ENCODE measurements at regions not wholly inside any gene's neighbourhood (a gene's known extent, or its start where the extent isn't known, plus 50 kb on each side); places are given as distances from the start of the nearest gene placed in this dataset.
A peak's percentile ranks its signal among the peaks of the same experiment; 100 is the strongest.
"Not testable (repeated sequence)": the region's sequence is repeated elsewhere in the genome, so short reads cannot be mapped to it uniquely, and the experiment has no call there.

DNA sequence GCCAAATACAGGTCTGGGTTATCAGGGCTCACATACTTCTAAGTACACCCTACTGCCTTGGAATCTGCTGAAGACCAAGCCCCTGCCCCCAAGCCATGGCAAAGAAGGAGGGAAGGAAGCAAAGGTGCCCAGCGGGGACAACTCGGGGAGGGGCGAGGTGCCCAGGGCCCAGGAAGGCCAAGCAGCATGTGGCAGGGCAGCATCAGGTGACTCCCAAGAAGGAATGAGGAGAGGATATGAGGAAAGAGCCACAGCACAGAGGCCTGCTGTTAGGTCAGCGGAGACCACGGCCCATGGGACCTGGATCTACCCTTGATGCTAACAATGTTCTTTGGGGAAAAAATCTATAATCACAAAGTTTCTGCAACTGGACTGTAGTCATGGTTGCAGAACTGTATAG, 142.6 kb upstream of the CRHR1 start:
- H3K4me3 ChIP-seq, result no peak overlapping the region
- no peaks in the 10 kb centered on the region for H3K27me3 ChIP-seq
- H3K9me3 ChIP-seq, result no peaks in the 10 kb centered on the region
- 51 to 62% methylated on average over 5 of the region's 5 CpGs for WGBS, 2 donors
- H3K27ac ChIP-seq, result no peak overlapping the region
- no peaks in the 10 kb centered on the region for H3K4me1 ChIP-seq
- peaks cover 0 to 16% (median 6%) of the 10 kb centered on the region in 4 donors for H3K36me3 ChIP-seq
- TF ChIP-seq EP300 (IDR thresholded peaks at IDR 0.05) (no peak), POLR2A (IDR thresholded peaks at IDR 0.05) (no peak), POLR2AphosphoS5 (IDR thresholded peaks at IDR 0.05) (no peak)
- TF ChIP-seq, protein P1, sequence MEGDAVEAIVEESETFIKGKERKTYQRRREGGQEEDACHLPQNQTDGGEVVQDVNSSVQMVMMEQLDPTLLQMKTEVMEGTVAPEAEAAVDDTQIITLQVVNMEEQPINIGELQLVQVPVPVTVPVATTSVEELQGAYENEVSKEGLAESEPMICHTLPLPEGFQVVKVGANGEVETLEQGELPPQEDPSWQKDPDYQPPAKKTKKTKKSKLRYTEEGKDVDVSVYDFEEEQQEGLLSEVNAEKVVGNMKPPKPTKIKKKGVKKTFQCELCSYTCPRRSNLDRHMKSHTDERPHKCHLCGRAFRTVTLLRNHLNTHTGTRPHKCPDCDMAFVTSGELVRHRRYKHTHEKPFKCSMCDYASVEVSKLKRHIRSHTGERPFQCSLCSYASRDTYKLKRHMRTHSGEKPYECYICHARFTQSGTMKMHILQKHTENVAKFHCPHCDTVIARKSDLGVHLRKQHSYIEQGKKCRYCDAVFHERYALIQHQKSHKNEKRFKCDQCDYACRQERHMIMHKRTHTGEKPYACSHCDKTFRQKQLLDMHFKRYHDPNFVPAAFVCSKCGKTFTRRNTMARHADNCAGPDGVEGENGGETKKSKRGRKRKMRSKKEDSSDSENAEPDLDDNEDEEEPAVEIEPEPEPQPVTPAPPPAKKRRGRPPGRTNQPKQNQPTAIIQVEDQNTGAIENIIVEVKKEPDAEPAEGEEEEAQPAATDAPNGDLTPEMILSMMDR (IDR thresholded peaks at IDR 0.05), result no peak
- DNase-seq (peak in 1 of 2 donors; percentile 41), ATAC-seq (ENCODE audit: low FRiP score in 2 of 2) (no peak)

DNA sequence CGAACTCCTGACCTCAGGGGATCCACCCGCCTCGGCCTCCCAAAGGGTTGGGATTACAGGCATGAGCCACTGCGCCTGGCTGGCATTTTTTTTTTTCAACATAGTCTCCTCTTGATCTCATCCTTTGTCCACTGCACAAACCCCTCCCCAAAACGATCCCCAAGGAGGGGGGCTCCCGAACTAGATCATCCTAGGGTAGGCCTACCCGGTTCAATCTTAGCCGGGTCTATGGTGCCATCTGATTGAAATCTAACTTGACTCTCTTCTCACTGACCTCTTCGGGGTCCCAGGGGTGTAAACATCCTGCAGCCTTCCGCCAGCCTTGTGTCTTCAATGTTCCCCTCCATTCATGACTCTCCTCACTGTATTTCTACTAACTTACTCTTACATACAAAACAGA, 140.5 kb upstream of the CRHR1 start:
- Histone ChIP-seq H3K9me3 (no peaks in the 10 kb centered on the region), H3K4me3 (no peak overlapping the region), H3K4me1 (no peaks in the 10 kb centered on the region), H3K27ac (no peak overlapping the region), H3K36me3 (peaks cover 0 to 8% (median 0%) of the 10 kb centered on the region in 4 donors), H3K27me3 (no peaks in the 10 kb centered on the region)
- ATAC-seq (ENCODE audit: low FRiP score in 2 of 2) (no peak), DNase-seq (no peak)
- 84 to 88% methylated on average over 10 of the region's 10 CpGs for WGBS, 2 donors
- TF ChIP-seq POLR2A (IDR thresholded peaks at IDR 0.05) (no peak), POLR2AphosphoS5 (IDR thresholded peaks at IDR 0.05) (no peak), EP300 (IDR thresholded peaks at IDR 0.05) (no peak)
- TF ChIP-seq, protein P1 (IDR thresholded peaks at IDR 0.05), result no peak

DNA sequence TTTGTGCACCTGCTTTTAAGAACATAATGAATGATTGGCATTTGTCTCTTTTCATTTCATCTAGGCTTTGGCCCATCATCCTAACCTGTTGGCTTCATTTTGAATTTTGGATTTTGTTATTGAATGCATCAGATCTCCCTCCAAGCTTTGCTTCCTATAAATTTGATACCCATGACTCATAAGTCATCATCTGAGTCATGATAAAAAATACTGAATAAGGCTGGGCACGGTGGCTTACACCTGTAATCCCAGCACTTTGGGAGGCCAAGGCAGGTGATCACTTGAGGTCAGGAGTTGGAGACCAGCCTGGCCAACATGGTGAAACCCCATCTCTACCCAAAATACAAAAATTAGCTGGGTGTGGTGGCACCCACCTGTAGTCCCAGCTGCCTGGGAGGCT, 139.5 kb upstream of the CRHR1 start:
- not testable (repeated sequence) for H3K36me3 ChIP-seq; DNase-seq; H3K4me3 ChIP-seq; H3K4me1 ChIP-seq; H3K27me3 ChIP-seq; H3K9me3 ChIP-seq; ATAC-seq (ENCODE audit: low FRiP score in 2 of 2); H3K27ac ChIP-seq
- WGBS, 2 donors, result 82 to 88% methylated on average over 1 of the region's 1 CpG

DNA sequence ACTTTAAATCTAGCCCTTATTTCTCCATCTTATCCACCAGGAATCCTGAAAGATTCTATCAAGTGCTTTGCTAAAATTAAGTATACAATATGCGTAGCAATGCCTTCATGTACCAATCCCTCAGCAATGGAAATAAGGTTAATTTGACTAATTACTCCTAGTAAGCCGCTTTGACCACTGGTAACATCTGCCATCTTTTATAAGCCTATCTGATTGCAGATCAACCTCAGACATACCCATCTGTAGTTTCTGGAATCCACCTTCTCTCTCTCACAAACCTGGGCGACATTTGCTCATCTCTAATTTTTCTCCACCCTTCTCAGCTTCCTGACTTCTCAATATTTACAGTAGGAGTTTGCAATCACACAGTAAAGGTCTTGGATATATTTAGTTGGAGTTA, 138.8 kb upstream of the CRHR1 start:
- no peak for TF ChIP-seq EP300 (IDR thresholded peaks at IDR 0.05)
- TF ChIP-seq POLR2A (IDR thresholded peaks at IDR 0.05), result no peak
- no peak for TF ChIP-seq POLR2AphosphoS5 (IDR thresholded peaks at IDR 0.05)
- TF ChIP-seq, protein P1 (IDR thresholded peaks at IDR 0.05), result no peak
- H3K36me3 ChIP-seq, result no peaks in the 10 kb centered on the region
- no peak overlapping the region for H3K27ac ChIP-seq
- ATAC-seq (ENCODE audit: low FRiP score in 2 of 2) (no peak), DNase-seq (no peak)
- H3K9me3 ChIP-seq, result no peaks in the 10 kb centered on the region
- no peaks in the 10 kb centered on the region for H3K4me1 ChIP-seq
- no peak overlapping the region for H3K4me3 ChIP-seq
- no peaks in the 10 kb centered on the region for H3K27me3 ChIP-seq
- WGBS, 2 donors, result 86 to 93% methylated on average over 3 of the region's 3 CpGs

DNA sequence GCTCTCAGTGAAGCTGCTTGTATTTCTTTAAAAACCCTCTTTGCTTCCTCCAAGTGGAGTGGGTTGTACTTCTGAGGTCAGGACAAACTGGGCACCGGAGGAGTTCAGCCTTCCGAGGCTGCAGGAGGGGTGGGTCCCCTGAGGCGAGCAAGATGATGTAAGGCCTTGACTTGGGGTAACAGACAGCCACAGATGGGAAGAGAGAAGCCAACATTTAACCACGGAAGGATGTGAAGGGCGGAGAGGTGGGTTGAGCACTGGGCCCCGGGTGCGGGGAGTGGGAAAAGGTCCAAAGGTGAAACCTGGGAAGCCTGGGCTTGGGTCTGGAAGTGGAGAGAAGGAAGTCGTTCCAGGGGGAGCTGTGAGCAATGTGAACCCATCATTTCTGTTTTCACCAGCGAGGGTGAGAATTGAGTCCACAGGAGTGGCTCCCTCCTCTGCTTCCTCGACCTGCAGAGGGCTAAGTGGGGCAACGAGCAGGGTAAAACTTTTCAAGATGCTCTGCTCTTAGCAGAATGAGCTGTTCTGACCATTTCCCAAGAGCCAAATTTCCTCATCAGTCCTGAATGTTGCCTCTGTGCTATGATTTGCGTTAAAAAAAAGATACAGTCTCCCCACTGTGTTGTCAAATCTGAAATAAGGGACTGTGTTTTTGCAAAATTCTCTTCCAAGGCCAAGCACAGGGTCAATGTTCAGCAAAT, 137.7 kb upstream of the CRHR1 start:
- no peak for DNase-seq
- Histone ChIP-seq H3K4me3 (no peak overlapping the region), H3K27ac (no peak overlapping the region), H3K27me3 (no peaks in the 10 kb centered on the region), H3K4me1 (no peaks in the 10 kb centered on the region), H3K36me3 (no peaks in the 10 kb centered on the region), H3K9me3 (no peaks in the 10 kb centered on the region)
- TF ChIP-seq POLR2A (IDR thresholded peaks at IDR 0.05), result no peak
- TF ChIP-seq, protein P1 (IDR thresholded peaks at IDR 0.05), result no peak
- no peak for TF ChIP-seq POLR2AphosphoS5 (IDR thresholded peaks at IDR 0.05)
- TF ChIP-seq EP300 (IDR thresholded peaks at IDR 0.05), result no peak
- 19 to 27% methylated on average over 12 of the region's 12 CpGs for WGBS, 2 donors
- peak in 1 of 2 donors; percentile 47 for ATAC-seq (ENCODE audit: low FRiP score in 2 of 2)

Data from upper lobe of left lung (tissue), 6 donors.